Heart right ventricle (tissue), 16 donors: ENCODE measurements at regions not wholly inside any gene's neighbourhood (a gene's known extent, or its start where the extent isn't known, plus 50 kb on each side); places are given as distances from the start of the nearest gene placed in this dataset.

Experiments
- ATAC-seq, 8 donors: fragments of 200-7000 bp; cut with Tn5 transposase; one replicate each; pipeline ENCODE4 v1.9.1; 2020; ENCODE audit warnings: mild to moderate bottlenecking in 8 of 8, moderate library complexity in 8 of 8, moderate number of reproducible peaks in 1 of 8
- DNase-seq, 2 donors: peaks; one replicate each; pipeline ENCODE4 v3.0.0-alpha.2; 2020
- H3K27ac ChIP-seq, 10 donors: fragments of 200-600 bp; sonication (generic) in 2 of 10; one replicate each; pipeline versions ENCODE4 v1.5.0 to v1.8.0; 2020 to 2022; ENCODE audit warnings: mild to moderate bottlenecking in 3 of 10
- H3K27me3 ChIP-seq, 7 donors: fragments of 200-600 bp; one replicate each; pipeline ENCODE4 v1.8.0; 2021 to 2022; ENCODE audit warnings: mild to moderate bottlenecking in 2 of 7
- H3K36me3 ChIP-seq, 9 donors: fragments of 200-600 bp; sonication (generic) in 1 of 9; one replicate each; pipeline versions ENCODE4 v1.5.0 to v1.8.0; 2020 to 2022; ENCODE audit warnings: mild to moderate bottlenecking in 2 of 9
- H3K4me1 ChIP-seq, 9 donors: fragments of 200-600 bp; sonication (generic) in 1 of 9; one replicate each; pipeline versions ENCODE4 v1.5.0 to v1.8.0; 2020 to 2022; ENCODE audit warnings: mild to moderate bottlenecking in 4 of 9
- H3K4me3 ChIP-seq, 10 donors: fragments of 200-600 bp; sonication (generic) in 2 of 10; one replicate each; pipeline versions ENCODE4 v1.5.0 to v1.8.0; 2020 to 2022; ENCODE audit warnings: mild to moderate bottlenecking in 7 of 10, moderate library complexity in 2 of 10
- H3K9me3 ChIP-seq, 11 donors: fragments of 200-600 bp in 10 of 11; sonication (generic) in 2 of 11; one replicate each; pipeline versions ENCODE4 v1.5.0 to v1.8.0; 2013 to 2022; ENCODE audit warnings: mild to moderate bottlenecking in 2 of 11, control low read depth in 1 of 11, moderate library complexity in 1 of 11
- WGBS, 2 donors: extraction: QIAGEN DNeasy Blood & Tissue Kit; methylation state at CpG; one replicate each; pipeline ENCODE4 v1.1.7; 2013; ENCODE audit warnings: inconsistent platforms in 1 of 2; 5-methylcytosine and 5-hydroxymethylcytosine counted together
- intact Hi-C, 10 donors: fragments of 100-400 bp; cut with DNase I; formaldehyde crosslinking; loops; one replicate each; pipeline versions ENCODE4 v1.11.1 to v1.14.2; 2022
- TF ChIP-seq, protein P1 (sequence below), 9 donors: fragments of 200-600 bp; sonication (generic) in 2 of 9; IDR thresholded peaks; one replicate each; pipeline versions ENCODE4 v1.5.0 to v1.8.0; 2021 to 2022; ENCODE audit warnings: antibody characterized with exemption in 9 of 9, mild to moderate bottlenecking in 5 of 9, moderate library complexity in 1 of 9
- donor health status: Arrhythmogenic right ventricular cardiomyopathy.
- donor health status: ischemic (EF 13 %, LVEDD 7.1; RV severe dilation, severe dysfunction).
- donor health status: healthy with polysubstance abuse.
- donor health status: DM: no; HTN: yes; CAD: no.
- donor health status: DM: no; HTN: no; CAD: no.
- donor health status: ischemic (EF 25% LVEDD 6.9; RV normal size, moderate dysfunction).
- donor health status: ischemic (EF 25% LVEDD 5.7; RV mildly dilated, moderate dysfunction).
- donor health status: healthy.
- donor health status: DM: yes; HTN: yes; CAD: no.
- donor health status: Ischemic cardiomyopathy.
- donor health status: ischemic (EF 35%, LVEDD 5.7; RV mildly dilated, moderate dysfunction).
- donor health status: nonischemic (EF 11% LVEDD 7.7; RV severe dilation, severe dysfunction).
- donor health status: DM: yes; HTN: yes; CAD: no.
- donor health status: PGD.
- donor health status: ischemic (EF 29% LVEDD 5.4; RV normal size, mild dysfunction).
- donor health status: nonischemic (EF 23%, LVEDD 6.1; RV moderate dilation, normal function).

DNA sequence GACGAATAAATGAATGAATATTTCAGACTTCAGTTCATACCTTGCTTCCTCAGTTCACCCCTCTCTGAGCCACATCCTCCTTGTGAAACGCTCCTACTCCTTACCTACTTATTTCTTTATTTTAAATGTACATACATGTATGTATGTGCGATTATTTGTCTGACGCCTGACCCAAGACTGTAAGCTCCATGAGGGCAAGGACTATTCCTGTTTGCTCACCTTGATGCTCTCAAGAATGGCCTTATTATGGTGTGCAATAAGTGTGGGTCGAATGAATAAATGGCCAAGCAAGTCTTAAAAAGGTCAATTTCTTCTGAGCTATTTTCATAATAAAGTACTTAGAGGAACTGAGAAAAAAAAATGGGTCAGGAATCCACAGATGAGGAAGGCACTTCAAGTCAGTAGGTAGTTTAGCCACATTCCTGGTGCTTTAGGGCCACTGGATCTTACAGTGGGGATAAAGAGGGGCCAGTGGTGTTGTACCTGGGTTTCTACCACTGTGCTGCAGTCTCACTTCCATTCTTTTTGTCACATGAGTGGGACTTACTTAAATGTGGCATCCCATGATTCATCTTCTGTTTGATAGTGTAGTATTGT lies 74.7 kb downstream of the SDC1 start:
- ATAC-seq = no peak
- 91 to 93% methylated on average over 5 of the region's 5 CpGs for WGBS, 2 donors

DNA sequence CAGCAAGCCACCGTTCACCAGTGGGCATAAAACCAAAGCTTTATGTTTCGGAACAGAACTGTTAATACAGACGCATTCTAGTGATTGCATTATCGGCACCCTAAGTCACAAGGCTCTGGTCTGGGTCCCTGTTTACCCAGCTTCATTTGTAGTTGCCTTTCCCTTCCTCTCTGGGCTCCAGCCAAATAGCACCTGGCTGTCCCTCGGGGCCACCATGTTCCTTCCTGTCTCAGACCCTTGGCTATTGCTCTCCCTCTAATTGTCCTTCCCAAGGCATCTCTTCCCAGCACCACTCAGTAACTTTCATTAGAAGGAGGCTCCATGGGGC lies 75.3 kb downstream of the SDC1 start:
- H3K27me3 ChIP-seq = peaks cover 0 to 7% (median 0%) of the 10 kb centered on the region in 7 donors
- TF ChIP-seq, protein P1, sequence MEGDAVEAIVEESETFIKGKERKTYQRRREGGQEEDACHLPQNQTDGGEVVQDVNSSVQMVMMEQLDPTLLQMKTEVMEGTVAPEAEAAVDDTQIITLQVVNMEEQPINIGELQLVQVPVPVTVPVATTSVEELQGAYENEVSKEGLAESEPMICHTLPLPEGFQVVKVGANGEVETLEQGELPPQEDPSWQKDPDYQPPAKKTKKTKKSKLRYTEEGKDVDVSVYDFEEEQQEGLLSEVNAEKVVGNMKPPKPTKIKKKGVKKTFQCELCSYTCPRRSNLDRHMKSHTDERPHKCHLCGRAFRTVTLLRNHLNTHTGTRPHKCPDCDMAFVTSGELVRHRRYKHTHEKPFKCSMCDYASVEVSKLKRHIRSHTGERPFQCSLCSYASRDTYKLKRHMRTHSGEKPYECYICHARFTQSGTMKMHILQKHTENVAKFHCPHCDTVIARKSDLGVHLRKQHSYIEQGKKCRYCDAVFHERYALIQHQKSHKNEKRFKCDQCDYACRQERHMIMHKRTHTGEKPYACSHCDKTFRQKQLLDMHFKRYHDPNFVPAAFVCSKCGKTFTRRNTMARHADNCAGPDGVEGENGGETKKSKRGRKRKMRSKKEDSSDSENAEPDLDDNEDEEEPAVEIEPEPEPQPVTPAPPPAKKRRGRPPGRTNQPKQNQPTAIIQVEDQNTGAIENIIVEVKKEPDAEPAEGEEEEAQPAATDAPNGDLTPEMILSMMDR (IDR thresholded peaks at IDR 0.05) = no peak
- 76 to 82% methylated on average over 5 of the region's 5 CpGs for WGBS, 2 donors
- no peaks in the 10 kb centered on the region for H3K9me3 ChIP-seq
- ATAC-seq (no peak), DNase-seq (no peak)
- H3K4me3 ChIP-seq = no peak overlapping the region
- H3K36me3 ChIP-seq = no peaks in the 10 kb centered on the region
- intact Hi-C loops = no loop called here
- no peak overlapping the region for H3K27ac ChIP-seq
- H3K4me1 ChIP-seq = peaks cover 0 to 8% (median 0%) of the 10 kb centered on the region in 9 donors

More for the DNA sequence above, 74.7 kb downstream of the SDC1 start:
- Histone ChIP-seq H3K36me3 (no peaks in the 10 kb centered on the region), H3K9me3 (no peaks in the 10 kb centered on the region), H3K4me3 (no peak overlapping the region), H3K27me3 (peaks cover 0 to 7% (median 0%) of the 10 kb centered on the region in 7 donors), H3K4me1 (peaks cover 0 to 8% (median 0%) of the 10 kb centered on the region in 9 donors), H3K27ac (no peak overlapping the region)
- no peak for DNase-seq
- intact Hi-C loops = no loop called here
- TF ChIP-seq, protein P1 (IDR thresholded peaks at IDR 0.05) = no peak

DNA sequence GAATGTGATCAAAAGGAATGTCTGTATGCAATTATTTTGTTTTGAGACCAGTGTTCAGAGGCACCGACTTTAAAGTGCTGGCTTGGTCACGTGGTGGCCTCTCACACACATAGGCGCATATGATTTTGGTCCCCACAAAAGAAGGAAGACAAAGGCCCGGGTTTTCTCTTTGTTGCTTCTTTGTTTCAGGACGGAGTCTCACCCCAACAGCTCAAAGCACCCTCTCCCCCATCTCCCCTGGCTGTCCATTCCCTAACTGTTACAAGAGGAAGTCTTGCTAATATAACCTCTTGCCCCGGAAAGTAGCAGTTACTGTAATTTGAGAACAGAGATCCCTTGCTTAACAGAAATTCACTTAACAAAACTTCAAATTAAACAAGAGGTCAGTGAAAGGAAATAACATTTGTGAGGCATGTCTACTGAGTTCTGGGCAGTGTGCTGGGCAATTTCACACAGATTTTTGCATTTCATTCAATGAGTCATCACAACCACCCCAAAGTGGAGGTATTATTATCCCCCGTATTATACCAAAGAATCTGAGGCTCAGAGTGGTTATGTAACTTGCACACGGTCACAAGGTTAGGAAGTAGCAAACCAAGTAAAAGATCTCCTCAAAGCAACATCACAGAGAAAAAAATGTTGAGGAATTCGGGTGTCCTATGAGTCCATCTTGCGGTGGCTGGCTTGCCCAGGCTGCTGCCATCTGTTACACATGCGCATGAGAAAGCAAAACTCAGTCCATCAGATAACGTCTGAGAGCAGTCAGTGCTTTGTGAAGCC lies 75.8 kb downstream of the SDC1 start:
- DNase-seq (no peak), ATAC-seq (no peak)
- peaks cover 0 to 8% (median 0%) of the 10 kb centered on the region in 9 donors for H3K4me1 ChIP-seq
- intact Hi-C loops = no loop called here
- H3K27me3 ChIP-seq = peaks cover 0 to 7% (median 0%) of the 10 kb centered on the region in 7 donors
- H3K36me3 ChIP-seq = no peaks in the 10 kb centered on the region
- no peak overlapping the region for H3K27ac ChIP-seq
- 63 to 66% methylated on average over 12 of the region's 12 CpGs for WGBS, 2 donors
- TF ChIP-seq, protein P1 (IDR thresholded peaks at IDR 0.05) = no peak
- H3K9me3 ChIP-seq = no peaks in the 10 kb centered on the region
- no peak overlapping the region for H3K4me3 ChIP-seq

DNA sequence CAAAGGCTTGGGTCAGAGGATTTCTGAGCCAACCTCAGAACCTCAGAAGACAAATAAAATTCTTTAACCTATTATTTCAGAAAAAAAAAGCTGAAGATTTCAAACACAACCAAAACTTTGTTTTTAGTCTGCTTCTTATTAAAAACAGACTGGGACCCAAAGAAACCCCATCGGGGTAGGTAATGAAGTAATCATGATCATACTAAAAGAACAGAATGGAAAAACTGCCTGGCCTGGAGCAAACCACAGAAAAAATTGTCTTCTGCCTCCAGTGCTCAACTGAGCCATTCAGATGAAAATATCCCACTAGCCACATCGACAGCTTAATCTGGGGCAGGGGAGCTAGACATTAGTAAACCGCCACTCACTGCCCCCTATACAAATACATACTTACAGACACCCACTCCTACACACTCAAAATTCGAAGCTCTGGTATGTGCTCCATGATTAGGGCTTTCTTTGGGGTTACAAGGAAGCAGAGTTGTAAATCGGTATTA lies 76.5 kb downstream of the SDC1 start:
- no peak for ATAC-seq
- H3K4me3 ChIP-seq = no peak overlapping the region
- intact Hi-C loops = no loop called here
- 75 to 76% methylated on average over 5 of the region's 5 CpGs for WGBS, 2 donors
- H3K9me3 ChIP-seq = no peaks in the 10 kb centered on the region
- peaks cover 0 to 3% (median 0%) of the 10 kb centered on the region in 7 donors for H3K27me3 ChIP-seq
- H3K4me1 ChIP-seq = peaks cover 0 to 8% (median 0%) of the 10 kb centered on the region in 9 donors
- DNase-seq = no peak
- H3K36me3 ChIP-seq = no peaks in the 10 kb centered on the region
- no peak overlapping the region for H3K27ac ChIP-seq
- TF ChIP-seq, protein P1 (IDR thresholded peaks at IDR 0.05) = no peak
